Amniotic stem cell (primary cell): ENCODE measurements at regions not wholly inside any gene's neighbourhood (a gene's known extent, or its start where the extent isn't known, plus 50 kb on each side); places are given as distances from the start of the nearest gene placed in this dataset.
"Not testable (repeated sequence)": the region's sequence is repeated elsewhere in the genome, so short reads cannot be mapped to it uniquely, and the experiment has no call there.

ENCODE experiments used
- DNase-seq: peaks from one replicate; lab custom pipeline; 2025; lab: John Stamatoyannopoulos, UW

DNA sequence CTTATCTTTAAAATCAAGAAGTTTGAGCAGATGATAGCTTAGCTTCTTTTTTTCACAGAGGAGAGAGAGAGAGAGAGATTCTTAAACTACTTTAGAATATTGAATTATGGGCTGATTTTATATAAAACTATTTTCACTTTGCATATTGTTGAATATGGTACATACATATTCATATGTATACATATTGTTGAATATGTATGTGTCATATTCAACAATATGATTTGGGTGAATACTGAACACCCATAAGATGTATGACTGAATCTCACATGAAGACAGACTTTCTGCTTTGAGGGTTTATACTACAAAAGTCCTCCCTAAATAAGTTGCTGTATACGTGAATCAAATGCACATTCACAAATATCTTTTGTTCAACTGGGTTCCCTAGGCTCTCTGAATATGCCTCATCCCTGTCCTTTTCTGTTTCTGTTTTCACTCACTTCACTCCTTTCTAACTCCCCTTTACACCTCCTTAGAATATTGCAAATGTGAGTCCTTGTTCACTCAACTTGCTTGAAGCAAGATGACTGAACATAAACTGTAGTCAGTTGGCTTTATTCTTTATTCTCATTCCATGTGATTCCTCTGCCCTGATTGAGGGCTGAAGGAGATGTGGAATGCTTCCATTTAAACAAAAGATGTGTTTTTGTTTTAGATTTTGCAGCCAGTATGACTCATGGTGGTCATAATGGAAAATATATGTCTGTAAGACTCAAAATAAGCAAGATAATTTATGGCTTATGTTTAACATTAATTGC, 225.4 kb upstream of the DAB2 start:
- DNase-seq = no peak

DNA sequence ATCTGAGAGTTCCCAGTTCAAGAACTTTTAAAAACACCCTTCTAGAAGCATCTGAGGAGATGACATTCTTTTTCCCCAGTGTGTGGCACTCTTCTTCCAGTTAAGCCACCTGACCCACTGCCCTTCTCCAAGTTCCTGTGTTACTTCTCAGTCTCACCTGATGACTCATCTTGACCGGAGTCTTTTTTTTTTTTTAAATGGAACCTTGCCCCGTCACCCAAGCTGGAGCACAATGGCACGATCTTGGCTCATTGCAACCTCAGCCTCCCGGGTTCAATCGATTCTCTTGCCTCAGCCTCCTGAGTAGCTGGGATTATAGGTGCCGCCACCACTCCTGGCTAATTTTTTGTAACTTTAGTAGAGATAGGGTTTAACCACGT, 224.1 kb upstream of the DAB2 start:
- DNase-seq = no peak

DNA sequence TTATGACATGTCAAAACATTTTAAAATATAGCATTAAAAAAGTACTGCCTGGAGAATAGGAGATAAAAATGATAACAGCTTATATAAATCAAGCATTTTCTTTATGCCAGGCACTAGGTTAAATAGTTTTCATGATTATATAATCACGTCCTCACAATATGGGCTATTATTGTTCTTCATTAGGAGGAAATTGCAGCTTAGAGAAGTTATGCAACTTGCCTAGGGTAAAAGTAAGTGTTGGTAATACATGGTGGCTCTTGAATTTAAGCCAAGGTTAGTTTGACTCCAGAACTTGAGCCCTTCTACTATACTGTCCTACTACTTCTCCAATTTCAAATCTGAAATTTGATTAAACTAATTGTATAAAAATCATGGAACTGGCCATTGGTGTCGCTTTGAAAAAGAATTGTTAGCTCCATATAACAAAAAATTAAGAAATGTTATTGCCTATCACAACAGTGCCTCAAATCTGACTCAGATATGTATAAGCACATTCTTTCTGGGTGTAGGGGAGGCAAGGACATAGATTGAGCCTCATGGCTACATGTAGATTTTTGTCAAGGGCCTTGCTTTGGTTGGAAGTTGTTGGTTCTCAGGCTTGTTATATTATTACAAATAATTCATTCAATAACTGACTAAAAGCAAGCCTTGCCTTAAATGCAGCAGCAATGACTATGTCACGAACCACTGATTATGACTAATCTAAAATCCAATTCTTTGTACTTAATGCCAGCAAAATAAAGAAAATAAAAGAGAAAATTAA, 223.5 kb upstream of the DAB2 start:
- DNase-seq = no peak

DNA sequence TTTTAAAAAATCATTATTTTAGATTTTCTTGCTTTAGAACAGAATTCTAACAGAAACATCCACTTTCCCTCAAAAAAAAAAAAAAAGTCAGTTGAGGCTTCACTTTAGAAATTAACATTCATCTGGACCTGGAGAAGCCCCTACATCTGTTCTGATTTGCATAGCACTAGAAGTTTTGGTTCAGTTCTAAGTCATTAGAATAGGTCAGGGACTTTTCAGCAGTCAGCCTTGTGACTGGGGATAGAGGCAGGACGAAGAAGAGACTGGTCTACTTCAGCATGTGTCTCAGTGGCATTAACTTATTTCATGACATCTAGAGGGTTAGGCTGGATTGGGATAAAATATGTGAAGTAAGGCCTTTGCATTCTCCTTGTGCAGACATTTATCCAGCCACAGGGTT, 215.8 kb upstream of the DAB2 start:
- no peak for DNase-seq

DNA sequence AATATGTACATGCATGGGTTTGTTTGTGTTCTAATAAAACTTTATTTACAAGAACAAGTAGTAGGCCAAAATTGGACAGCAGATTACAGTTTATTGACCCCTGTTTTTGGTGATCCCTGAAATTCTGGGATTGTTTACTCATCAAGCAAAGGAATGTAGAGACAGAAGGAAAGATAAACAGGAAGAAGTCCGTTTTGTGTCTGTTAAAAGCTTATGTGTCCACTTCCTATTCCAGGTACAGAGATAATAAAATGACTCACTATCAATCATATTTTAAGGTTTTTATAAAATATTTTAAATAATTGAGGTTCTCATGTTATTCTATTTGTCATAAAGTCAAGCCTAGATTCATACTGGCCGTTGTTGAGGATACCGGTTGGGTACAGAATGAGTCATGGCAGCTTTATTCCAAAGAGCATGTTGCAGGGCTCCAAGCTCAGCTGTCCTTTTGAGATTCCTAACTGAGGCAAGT, 214.9 kb upstream of the DAB2 start:
- no peak for DNase-seq

DNA sequence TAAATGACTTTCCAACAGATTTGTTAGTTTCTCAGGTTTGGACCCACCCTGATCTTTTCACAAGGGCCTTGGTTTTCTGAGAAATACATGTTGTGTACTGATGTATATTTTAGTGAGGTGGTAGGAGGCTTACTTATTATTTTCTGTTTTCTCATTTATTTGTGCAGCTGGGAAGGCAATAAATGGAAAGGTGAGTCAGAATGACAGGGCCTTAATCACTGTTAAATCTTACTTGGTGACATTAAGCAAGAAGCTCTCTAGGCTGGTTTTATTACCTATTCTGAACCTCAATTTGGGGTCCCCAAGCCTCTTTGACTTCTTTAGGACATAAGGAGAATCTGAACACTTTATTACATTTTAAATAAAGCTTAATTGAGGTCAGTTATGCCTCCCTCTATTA, 214.0 kb upstream of the DAB2 start:
- DNase-seq = no peak

DNA sequence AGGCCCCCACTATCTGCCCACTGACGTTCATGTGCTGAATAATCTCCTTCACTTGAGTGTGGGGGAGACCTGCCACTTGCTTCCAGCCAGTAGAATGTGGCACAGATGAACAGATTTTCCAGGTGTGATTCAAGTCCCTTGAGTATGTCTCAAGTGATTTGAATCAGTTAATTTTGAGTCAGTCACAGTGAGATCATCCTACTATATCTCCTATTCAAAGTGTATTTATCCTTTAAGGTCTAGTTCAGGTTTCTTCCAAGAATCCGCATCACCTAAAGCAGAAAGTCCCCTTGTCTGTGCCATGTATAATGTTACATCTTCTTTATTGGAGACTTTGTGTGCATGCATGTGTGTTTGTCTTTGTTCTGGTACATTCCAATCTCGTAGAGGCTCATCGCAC, 208.3 kb upstream of the DAB2 start:
- no peak for DNase-seq

DNA sequence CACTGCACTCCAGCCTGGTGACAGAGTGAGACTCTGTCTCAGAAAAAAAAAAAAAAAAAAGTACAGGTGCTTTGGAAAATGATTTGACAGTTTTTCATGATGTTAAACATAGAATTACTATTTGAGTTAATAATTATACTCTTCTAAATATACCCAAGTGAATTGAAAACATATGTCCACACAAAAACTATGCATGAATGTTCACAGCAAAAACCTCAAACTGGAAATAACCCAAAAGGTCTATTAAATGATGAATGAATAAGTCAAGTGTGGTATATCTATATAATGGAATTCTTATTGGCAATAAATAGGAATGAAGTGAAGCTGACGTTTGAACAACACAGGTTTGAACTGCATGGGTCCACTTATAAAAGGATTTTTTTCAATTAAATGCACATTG, 207.2 kb upstream of the DAB2 start:
- DNase-seq = no peak

DNA sequence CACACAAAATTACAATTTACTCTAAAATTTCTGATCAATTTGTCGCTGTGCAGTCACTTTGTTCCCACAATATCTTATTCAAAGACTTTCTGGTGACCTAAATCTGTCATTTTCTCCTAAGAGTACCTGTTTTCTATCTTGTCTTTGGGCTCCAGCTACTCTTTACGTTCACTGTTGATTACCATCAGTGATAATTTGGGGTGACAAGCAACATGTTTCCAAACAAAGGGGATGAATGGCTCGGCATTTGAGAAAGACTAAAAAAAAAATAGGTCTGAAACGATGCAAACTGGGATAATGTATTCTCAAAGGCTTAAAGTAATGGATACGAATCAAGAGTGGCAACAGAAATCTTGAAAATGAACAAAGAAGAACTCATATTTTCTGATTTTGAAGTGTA, 205.2 kb upstream of the DAB2 start:
- no peak for DNase-seq

DNA sequence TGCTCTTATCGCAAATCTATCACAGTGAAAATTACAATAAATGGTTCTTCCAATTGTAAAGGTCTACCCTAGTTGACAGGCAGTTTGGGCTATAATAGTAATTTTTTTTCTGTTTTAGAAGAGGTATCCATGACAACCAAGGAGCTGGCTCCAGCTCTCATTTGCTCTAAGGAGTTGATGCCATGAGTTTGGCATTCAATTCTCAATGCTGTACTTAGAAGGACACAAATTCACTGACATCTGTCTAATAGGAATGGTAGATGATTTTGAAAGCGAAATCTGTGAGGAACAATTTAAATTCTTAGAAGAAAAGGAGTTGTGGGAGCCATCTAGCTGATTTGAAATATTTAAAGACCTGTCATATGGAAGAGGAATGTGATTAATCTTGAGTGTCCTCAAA, 203.6 kb upstream of the DAB2 start:
- DNase-seq = no peak

DNA sequence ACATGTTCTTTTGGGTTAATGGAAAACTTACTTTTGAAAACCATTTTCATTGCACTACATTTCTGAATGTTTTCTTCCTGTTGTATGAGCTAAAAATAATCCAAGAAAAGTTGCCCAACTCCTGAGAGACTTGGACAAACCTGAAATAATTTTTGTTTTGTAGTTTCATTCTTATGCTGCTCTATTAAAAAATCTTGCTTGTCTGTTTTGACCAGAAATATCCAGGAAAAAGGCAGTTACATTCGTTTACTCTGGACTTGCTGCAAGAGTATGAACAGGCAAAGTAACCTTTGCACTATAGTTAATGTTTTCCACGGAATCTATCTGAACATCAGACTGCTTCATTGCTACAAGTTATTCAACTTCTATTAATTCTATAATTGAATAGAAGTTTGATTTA, 200.1 kb upstream of the DAB2 start:
- DNase-seq = no peak

DNA sequence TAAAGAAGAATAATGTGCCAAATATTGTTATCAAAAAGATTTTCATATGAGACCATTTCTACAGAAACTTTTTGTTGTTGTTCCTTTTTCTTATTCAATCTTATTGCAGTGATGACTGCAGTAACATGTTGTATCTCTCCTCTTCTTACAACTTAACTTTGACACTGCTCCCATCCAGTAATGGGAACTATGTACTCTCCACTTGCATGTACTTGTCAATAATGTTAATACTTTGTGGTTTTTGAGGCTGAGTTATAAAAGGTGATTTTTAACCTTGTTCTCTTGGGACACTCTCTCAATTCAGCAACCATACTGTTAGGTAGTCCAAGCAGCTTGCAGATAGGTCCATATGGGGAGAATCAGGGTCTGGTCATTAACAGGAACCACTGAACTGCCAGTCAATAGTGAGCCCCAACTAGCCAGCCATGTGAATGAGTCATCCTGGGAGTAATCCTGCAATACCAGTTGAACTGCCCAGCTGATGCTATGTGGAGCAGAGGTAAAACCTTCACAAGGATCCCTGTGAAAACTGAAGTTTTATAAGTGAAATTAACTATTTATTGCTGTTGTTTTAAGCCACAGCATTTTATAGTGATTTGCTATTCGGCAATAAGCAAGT, 199.6 kb upstream of the DAB2 start:
- DNase-seq = no peak

DNA sequence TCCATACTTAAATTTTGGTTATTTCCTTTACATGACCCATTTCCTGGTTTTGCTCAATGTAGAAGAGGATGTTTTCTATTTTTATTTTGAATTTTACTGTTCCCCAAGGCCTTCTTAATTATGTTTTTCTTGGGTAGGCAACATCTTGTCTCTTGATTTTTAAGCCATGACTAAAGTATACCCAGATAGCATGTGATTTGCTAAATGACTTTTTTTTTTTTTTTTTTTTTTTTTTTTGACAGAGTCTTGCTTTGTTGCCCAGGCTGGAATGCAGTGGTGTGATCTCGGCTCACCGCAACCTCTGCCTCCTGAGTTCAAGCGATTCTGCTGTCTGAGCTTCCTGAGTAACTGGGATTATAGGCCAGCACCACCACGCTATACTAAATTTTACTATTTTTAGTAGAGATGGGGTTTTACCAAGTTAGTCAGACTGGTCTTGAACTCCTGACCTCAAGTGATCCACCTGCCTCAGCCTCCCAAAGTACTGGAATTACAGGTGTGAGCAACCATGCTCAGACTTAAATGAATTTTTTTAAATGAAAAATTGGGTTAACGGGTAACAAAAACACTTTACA, 198.6 kb upstream of the DAB2 start:
- no peak for DNase-seq

DNA sequence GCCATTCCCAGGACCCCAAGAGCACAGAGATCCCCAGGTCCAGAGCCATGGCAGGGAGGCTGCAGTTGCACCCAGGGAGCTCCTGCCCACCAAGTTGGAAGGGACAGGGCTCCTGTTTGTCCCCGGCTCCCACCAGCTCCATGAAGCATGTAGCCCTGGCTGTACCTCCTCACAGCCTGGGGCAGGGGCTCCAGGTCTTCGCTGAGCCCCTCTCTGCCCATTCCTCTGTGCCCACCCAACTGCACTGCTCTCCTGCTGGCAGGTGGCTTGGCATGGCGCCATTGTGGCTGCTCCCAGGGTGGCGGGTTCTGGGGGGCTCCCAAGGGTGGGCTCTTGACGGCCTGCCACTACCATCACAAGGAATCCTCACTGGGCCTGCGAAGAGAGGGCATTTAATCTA, 197.5 kb upstream of the DAB2 start:
- DNase-seq = no peak

DNA sequence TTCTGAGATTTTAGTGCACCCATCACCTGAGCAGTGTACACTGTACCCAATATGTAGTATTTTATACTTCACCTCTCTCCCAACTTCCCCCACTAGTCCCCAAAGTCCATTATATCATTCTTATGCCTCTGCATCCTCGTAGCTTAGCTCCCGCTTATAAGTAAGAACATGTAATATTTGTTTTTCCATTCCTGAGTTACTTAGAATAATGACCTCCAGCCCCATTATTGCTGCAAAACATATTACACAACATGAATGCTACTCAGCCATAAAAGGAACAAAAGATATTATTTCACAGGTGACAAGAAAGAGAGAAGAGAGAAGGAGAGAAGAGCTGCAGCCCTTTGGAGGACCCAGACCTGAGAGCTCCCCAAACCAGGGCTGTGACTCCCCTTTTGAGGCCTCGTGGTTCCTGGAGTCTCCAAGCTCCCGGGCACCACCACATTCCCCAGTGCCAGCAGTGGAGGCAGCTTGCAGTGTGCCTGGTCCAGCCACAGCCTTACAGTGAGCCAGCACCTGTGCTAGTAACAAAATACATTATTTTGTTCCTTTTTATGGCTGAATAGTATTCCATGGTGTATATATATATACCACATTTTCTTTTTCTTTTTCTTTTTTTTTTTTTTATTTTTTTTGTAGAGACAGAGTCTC, 194.5 kb upstream of the DAB2 start:
- DNase-seq = no peak

DNA sequence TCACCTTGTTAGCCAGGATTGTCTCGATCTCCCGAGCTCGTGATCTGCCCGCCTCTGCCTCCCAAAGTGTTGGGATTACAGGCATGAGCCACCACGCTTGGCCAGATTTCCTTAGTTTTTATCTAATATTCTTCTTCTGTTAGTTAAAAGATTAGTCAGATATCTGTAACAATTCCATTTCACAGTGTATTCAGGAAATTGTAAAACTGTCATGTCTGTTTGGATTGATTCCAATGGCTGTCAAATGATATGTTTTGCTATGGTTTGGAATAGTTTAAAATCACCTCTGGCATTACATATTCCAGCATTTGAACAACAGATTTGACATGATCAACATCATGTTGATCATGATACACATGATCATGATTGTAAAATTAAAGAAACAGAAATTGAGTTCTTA, 193.6 kb upstream of the DAB2 start:
- DNase-seq = no peak

DNA sequence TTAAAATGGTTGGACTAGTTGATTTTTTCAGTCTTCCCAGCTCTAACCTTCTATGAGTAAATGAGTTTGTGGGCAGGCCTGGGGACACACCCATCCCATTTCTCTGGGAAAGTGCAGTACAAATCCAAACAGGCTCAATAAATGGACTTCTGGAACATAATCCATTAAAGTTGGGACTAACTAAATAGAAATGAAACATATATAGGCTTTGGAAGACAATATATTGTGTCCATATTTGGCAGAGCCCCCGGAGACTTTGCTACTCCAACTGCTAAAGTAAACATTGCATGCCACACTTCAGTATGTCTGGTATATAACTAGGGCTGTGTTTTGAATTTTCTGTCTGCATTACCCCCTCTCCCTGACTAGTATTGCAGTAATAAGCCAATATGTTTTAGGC, 191.4 kb upstream of the DAB2 start:
- no peak for DNase-seq

DNA sequence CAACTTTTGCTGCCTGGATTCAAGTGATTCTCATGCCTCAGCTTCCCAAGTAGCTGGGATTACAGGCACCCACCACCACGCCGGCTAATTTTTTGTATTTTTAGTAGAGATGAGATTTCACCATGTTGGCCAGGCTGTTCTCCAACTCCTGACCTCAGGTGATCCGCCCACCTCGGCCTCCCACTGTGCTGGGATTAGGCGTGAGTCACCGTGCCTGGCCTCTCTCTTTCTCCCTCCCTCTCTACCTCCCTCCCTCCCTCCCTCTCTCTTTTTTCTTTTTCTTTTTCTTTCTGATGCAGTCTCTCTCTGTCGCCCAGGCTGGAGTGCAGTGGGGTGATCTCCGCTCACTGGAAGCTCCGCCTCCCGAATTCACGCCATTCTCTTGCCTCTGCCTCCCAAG, 186.3 kb upstream of the DAB2 start:
- not testable (repeated sequence) for DNase-seq

DNA sequence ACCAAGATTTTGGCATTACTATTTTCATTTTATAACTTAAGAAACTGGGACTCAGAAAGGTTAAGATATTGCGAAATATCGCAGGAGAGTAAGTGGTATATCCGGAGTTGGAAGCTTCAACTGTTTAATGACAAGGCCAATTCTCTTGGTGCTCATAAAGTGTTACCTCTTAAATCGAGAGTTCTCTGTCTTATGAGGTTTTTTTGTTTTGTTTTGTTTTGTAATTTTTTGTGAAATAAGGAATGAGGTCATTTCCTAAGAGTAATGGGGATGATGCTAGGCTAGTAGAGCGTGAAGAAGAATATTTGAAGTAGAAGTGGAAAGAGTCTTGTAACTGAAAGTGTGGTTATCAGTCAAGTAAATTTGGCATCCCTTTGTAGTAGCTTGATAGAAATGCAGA, 183.2 kb upstream of the DAB2 start:
- no peak for DNase-seq

DNA sequence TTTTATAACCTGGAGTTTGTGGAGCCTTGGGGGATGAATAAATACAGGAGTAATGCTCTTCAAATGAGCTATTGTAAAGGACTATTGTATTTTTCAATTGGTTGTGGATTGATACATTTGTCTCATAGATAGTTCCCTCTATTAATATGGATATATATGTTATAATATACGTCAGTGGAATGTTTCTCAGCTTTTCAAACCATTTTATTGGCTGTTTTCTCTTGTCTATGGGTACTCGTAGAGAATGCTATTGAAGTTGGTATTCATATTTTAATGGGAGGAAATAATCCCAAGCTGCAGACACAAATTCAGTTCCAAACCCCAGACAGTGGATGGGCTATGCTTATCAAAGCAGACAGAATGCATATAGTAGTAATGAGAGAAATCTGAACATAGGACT, 181.8 kb upstream of the DAB2 start:
- DNase-seq = no peak

DNA sequence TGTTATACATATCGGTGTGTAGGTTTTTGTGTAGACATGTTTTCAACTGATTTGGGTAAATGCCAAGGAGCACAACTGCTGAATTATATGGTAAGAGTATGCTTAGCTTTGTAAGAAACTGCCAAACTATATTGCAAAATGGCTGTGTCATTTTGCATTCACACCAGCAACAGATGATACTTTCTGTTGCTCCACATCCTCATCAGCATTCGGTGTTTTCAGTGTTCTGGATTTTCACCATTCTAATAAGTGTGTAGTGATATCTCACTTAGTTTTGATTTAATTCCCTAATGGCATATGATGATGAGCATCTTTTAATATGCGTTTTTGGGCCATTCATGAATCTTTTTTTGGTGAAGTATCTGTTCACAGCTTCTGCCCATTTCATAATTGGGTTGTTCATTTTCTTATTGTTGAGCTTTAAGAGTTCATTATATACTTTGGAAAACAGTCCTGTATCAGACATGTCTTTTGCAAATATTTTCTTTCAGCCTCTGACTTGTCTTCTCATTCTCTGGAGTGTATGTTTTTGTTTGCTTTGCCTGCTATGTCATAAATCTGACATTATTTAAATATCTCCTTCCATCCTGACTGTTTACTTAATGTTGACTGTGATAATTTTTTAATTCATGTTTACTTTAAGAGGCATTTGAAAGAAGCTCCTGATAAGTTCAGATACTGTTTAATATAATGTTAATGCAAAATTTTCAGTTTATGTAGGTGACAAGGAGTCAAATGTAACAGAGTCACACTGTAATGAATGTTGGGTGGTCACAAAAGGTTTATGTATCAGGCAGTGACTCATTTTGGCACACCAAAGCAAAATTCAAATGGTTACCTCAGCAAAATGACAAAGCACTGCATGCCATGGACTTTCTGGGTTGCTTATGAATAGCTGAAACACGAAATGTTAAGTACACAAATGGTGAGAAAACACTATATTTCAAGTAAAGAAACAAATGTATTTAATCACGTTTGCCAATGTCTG, 181.1 kb upstream of the DAB2 start:
- no peak for DNase-seq
